ENCODE measurements at regions not wholly inside any gene's neighbourhood (a gene's known extent, or its start where the extent isn't known, plus 50 kb on each side); places are given as distances from the start of the nearest gene placed in this dataset.
A peak's percentile ranks its signal among the peaks of the same experiment; 100 is the strongest.
"Not testable (repeated sequence)": the region's sequence is repeated elsewhere in the genome, so short reads cannot be mapped to it uniquely, and the experiment has no call there.

DNA sequence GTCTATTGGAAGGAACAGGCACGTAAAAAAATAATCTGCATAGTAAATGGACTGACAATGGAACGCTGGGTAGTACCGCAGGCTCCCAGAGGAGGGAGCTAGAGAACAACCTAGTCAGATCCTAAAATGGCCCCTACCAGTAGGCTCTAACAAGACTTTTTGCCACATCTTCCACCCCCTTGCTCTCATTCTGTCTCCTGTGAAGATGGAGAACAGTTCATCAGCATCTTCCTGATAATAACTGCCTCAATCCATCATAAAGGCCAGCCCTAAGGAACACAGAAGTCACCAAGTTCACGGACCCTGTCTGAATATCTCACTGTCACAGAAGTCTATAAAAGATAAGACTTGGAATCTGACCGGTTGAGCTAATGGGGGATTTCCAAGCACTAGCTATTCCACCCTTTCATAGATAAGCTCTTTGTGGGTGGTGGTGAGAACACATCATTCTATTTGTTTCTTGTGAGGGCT lies 133.4 kb downstream of the SLC1A3 start:
- H3K27me3 ChIP-seq (ENCODE audit: control insufficient read depth, insufficient read depth, low read length) = peaks cover 15% of the 10 kb centered on the region
- H3K4me1 ChIP-seq (ENCODE audit: control insufficient read depth, insufficient read depth, low read length) = peaks cover 8% of the 10 kb centered on the region
- no peaks in the 10 kb centered on the region for H3K36me3 ChIP-seq (ENCODE audit: control insufficient read depth, insufficient read depth, low read length)
- H3K4me3 ChIP-seq (ENCODE audit: low read depth, low read length) = no peak overlapping the region
- no peak overlapping the region for H3K9ac ChIP-seq (ENCODE audit: low read depth, low read length)
- no peaks in the 10 kb centered on the region for H3K9me3 ChIP-seq (ENCODE audit: control insufficient read depth, insufficient read depth, low read length)

DNA sequence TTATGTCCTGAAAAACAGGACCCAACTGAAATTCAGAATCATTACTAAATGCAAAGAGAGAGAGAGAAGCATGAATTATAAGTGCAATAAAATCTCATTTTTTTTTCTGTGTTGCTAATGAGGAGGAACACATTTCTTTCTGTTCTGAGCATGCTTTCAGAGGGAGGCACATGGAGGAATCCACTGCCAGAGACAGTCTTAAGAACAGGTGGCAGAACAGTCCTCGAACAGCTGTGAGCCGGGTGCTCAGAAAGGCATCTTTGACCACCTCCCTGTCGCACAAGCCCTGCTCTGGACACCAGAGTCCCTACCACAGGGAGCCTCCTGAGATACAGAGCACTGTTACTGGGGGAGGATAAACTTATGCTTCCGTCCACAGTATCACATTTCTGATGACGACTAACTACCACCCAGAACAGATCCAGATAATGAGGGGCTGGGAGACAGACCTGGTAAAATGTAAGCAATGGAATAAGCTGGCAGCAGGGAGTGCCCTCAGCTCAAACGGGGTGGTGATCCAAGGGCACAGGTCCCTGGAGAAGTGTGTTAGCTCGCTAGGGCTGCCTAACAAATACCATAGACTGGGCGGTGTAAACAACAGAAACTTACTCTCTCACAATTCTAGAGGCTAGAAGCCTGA lies 134.0 kb downstream of the SLC1A3 start:
- peaks cover 15% of the 10 kb centered on the region for H3K27me3 ChIP-seq (ENCODE audit: control insufficient read depth, insufficient read depth, low read length)
- H3K36me3 ChIP-seq (ENCODE audit: control insufficient read depth, insufficient read depth, low read length) = no peaks in the 10 kb centered on the region
- H3K9ac ChIP-seq (ENCODE audit: low read depth, low read length) = no peak overlapping the region
- no peak overlapping the region for H3K4me3 ChIP-seq (ENCODE audit: low read depth, low read length)
- H3K9me3 ChIP-seq (ENCODE audit: control insufficient read depth, insufficient read depth, low read length) = no peaks in the 10 kb centered on the region
- H3K4me1 ChIP-seq (ENCODE audit: control insufficient read depth, insufficient read depth, low read length) = peaks cover 8% of the 10 kb centered on the region

DNA sequence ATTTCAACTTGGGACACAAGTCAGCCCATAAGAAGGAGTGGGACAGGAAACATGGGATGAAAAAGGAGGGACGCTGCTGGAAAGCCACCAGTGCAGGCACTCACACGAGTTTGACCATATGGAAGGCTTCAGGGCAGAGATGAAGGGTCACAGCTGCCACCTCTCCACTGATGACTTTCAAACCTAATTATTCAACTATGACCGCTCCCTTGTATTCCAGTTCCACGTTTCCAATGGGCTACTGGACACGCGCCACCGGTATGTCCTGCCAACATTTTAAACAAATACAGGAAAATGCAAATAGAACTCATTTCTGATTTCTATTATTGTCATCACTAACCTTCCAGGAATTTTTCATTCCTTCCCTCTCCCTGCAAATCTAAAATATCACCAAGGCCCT lies 134.7 kb downstream of the SLC1A3 start:
- no peaks in the 10 kb centered on the region for H3K9me3 ChIP-seq (ENCODE audit: control insufficient read depth, insufficient read depth, low read length)
- H3K9ac ChIP-seq (ENCODE audit: low read depth, low read length) = no peak overlapping the region
- peaks cover 11% of the 10 kb centered on the region for H3K4me1 ChIP-seq (ENCODE audit: control insufficient read depth, insufficient read depth, low read length)
- H3K27me3 ChIP-seq (ENCODE audit: control insufficient read depth, insufficient read depth, low read length) = peaks cover 19% of the 10 kb centered on the region
- H3K36me3 ChIP-seq (ENCODE audit: control insufficient read depth, insufficient read depth, low read length) = no peaks in the 10 kb centered on the region
- no peak overlapping the region for H3K4me3 ChIP-seq (ENCODE audit: low read depth, low read length)

DNA sequence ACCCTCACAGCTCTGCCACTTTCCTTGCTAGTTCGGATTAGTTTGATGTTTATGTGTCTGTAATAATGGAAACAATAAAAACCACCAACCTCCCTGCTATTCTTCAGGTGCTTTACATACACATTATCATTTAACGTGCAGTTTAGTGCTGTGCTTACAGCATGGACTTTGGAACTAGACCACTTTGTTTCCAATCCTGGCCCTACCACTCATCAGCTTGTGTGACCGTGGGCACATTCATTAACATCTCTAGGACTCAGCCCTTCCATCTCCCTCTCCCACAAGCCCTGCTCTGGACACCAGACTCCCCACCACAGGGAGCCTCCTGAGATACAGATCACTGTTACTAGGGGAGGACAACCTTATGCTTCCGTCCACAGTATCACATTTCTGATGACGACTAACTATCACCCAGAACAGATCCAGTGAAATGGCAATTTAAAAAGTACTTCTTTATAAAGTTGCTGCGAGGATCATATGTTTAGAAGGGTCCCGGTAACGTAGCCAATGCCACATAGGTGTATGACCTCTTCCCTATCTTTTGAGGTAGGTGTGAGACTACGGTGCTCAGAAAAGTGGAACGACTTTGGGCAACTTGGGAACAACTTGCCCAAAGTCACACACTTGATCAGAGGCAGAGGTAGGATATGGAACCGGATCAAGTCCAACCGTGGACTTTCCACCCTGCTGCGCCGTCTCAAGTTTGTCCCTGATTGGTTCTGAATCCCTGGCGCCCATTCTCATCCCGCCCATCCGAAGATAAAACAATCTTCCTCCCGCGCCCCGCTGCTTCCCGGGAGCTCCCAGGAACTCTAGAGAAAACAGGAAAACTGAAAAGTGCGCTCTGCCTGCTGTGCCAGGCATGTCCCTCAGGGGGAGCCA lies 132.4 kb upstream of the NIPBL start:
- H3K27me3 ChIP-seq (ENCODE audit: control insufficient read depth, insufficient read depth, low read length) = peaks cover 27% of the 10 kb centered on the region
- peak overlapping the region; percentile 77 for H3K4me3 ChIP-seq (ENCODE audit: low read depth, low read length)
- peaks cover 11% of the 10 kb centered on the region for H3K4me1 ChIP-seq (ENCODE audit: control insufficient read depth, insufficient read depth, low read length)
- H3K9ac ChIP-seq (ENCODE audit: low read depth, low read length) = peak overlapping the region; percentile 38
- no peaks in the 10 kb centered on the region for H3K36me3 ChIP-seq (ENCODE audit: control insufficient read depth, insufficient read depth, low read length)
- H3K9me3 ChIP-seq (ENCODE audit: control insufficient read depth, insufficient read depth, low read length) = no peaks in the 10 kb centered on the region

DNA sequence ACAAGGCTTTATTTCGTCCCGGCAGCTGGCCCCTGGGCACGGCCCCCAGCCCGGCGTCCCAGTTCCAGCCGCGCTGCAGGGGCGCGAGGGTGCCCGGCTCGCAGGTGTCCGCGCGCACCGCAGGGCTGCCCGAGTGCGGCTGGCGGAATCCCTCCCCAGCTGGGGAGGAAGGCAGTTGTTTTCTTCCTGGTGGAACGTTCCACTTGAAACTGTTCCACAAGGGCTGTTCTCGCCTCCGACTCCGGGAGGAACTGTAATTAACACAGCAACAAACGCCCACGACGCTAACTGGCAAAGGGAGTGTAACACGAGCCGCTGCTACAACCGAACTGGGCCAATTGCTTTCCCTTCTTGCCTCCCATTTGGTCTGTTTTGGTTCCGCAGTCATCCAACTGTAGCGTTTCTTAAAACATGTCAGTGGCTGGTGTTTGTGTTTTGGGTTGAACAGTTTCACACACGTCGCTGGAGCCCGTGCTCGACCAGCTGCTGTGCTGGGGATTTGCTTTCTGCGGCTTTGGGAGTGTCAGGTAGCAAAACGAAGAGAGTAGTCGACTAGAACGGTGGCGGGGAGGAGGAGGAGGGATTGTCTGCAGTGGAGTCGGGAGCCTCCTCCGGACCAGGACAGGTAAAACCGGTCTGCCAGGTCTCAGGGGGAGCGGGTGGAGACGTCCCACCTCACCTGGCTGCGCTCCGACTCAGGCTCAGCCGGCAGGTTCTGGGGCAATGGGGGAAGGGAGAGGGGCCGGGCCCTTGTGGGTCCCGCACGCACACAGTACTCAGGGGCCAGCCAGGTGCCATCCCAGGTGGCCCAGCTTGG lies 131.6 kb upstream of the NIPBL start:
- Histone ChIP-seq H3K9me3 (ENCODE audit: control insufficient read depth, insufficient read depth, low read length) (no peaks in the 10 kb centered on the region), H3K9ac (ENCODE audit: low read depth, low read length) (peak overlapping the region; percentile 77), H3K4me1 (ENCODE audit: control insufficient read depth, insufficient read depth, low read length) (peaks cover 11% of the 10 kb centered on the region), H3K4me3 (ENCODE audit: low read depth, low read length) (peak overlapping the region; percentile 77), H3K36me3 (ENCODE audit: control insufficient read depth, insufficient read depth, low read length) (no peaks in the 10 kb centered on the region), H3K27me3 (ENCODE audit: control insufficient read depth, insufficient read depth, low read length) (peaks cover 29% of the 10 kb centered on the region)

DNA sequence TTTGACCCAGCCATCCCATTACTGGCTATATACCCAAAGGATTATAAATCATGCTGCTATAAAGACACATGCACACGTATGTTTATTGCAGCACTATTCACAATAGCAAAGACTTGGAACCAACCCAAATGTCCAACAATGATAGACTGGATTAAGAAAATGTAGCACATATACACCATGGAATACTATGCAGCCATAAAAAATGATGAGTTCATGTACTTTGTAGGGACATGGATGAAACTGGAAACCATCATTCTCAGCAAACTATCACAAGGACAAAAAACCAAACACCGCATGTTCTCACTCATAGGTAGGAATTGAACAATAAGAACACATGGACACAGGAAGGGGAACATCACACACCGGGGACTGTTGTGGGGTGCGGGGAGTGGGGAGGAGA lies 128.8 kb upstream of the NIPBL start:
- H3K9me3 ChIP-seq (ENCODE audit: control insufficient read depth, insufficient read depth, low read length); H3K4me3 ChIP-seq (ENCODE audit: low read depth, low read length); H3K9ac ChIP-seq (ENCODE audit: low read depth, low read length); H3K36me3 ChIP-seq (ENCODE audit: control insufficient read depth, insufficient read depth, low read length): not testable (repeated sequence)
- H3K4me1 ChIP-seq (ENCODE audit: control insufficient read depth, insufficient read depth, low read length) = peaks cover 11% of the 10 kb centered on the region
- H3K27me3 ChIP-seq (ENCODE audit: control insufficient read depth, insufficient read depth, low read length) = peaks cover 29% of the 10 kb centered on the region

DNA sequence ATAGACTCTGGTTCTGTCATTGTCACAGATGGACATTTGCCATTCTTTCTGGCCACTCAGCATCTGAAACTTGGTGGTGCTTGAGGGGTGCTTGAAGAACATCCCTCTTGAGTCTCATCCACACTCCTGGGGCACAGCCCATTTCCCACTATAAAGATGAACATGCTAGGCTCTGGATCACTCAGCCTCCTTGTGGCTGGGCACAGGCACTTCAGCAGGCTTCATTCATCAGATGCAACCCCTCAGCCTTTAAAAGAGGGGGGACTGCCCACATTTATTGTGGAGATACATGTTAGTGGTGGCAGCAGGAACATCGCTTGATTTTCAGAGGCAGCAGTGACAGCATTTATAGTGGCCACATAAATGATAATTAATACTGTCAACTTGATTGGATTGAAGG lies 124.7 kb upstream of the NIPBL start:
- H3K27me3 ChIP-seq (ENCODE audit: control insufficient read depth, insufficient read depth, low read length) = peaks cover 5% of the 10 kb centered on the region
- H3K4me1 ChIP-seq (ENCODE audit: control insufficient read depth, insufficient read depth, low read length) = no peaks in the 10 kb centered on the region
- H3K36me3 ChIP-seq (ENCODE audit: control insufficient read depth, insufficient read depth, low read length) = no peaks in the 10 kb centered on the region
- no peaks in the 10 kb centered on the region for H3K9me3 ChIP-seq (ENCODE audit: control insufficient read depth, insufficient read depth, low read length)
- H3K9ac ChIP-seq (ENCODE audit: low read depth, low read length) = no peak overlapping the region
- H3K4me3 ChIP-seq (ENCODE audit: low read depth, low read length) = no peak overlapping the region

DNA sequence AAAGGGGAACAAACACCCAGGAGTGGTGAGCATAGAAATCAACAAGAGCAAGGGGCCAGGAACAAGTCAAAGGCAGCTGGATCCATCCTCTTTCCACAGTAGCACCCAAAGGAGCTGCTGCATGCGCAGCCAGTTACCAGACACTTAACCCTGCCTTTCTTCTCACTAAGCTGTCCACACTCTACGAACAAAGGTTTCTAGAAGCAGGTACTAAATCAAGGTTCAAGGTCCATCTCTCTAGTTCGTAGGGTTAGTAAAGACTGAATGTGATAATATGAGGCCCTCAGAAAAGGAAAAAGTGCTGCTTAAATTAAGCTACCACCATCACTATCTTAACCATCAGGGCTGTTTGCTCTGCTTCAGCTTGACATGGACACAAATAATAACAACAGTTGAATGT lies 121.2 kb upstream of the NIPBL start:
- H3K9me3 ChIP-seq (ENCODE audit: control insufficient read depth, insufficient read depth, low read length) = no peaks in the 10 kb centered on the region
- no peak overlapping the region for H3K4me3 ChIP-seq (ENCODE audit: low read depth, low read length)
- no peak overlapping the region for H3K9ac ChIP-seq (ENCODE audit: low read depth, low read length)
- no peaks in the 10 kb centered on the region for H3K4me1 ChIP-seq (ENCODE audit: control insufficient read depth, insufficient read depth, low read length)
- no peaks in the 10 kb centered on the region for H3K36me3 ChIP-seq (ENCODE audit: control insufficient read depth, insufficient read depth, low read length)
- no peaks in the 10 kb centered on the region for H3K27me3 ChIP-seq (ENCODE audit: control insufficient read depth, insufficient read depth, low read length)

DNA sequence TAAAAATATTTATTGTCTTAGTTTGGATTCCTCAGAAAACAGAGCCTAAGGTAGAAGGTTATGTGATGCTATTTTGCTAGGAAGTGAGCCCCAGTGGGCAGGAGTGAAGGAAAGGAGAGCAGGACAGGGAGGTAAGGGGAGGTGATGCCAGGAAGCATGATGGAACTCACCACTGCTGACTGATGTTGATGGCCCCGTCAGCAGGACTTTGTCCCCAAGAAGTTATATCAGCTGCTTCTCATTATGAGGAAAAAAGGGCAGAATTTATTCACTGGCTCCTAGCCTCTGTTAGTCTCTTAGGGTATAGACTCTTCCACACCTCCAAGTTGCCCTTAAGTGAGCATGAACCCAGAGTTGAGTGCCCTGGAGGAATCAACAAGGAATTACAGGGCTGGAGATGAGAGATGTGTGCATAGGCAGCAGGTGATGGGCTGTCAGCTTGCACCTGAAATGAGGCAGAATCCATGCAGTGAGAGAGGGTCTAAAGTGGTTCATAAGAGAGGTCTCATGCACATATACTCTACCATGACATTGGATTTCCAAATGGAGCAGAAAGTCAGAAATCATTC lies 120.6 kb upstream of the NIPBL start:
- H3K9ac ChIP-seq (ENCODE audit: low read depth, low read length) = no peak overlapping the region
- no peak overlapping the region for H3K4me3 ChIP-seq (ENCODE audit: low read depth, low read length)
- H3K36me3 ChIP-seq (ENCODE audit: control insufficient read depth, insufficient read depth, low read length) = no peaks in the 10 kb centered on the region
- H3K4me1 ChIP-seq (ENCODE audit: control insufficient read depth, insufficient read depth, low read length) = no peaks in the 10 kb centered on the region
- H3K27me3 ChIP-seq (ENCODE audit: control insufficient read depth, insufficient read depth, low read length) = no peaks in the 10 kb centered on the region
- H3K9me3 ChIP-seq (ENCODE audit: control insufficient read depth, insufficient read depth, low read length) = no peaks in the 10 kb centered on the region

DNA sequence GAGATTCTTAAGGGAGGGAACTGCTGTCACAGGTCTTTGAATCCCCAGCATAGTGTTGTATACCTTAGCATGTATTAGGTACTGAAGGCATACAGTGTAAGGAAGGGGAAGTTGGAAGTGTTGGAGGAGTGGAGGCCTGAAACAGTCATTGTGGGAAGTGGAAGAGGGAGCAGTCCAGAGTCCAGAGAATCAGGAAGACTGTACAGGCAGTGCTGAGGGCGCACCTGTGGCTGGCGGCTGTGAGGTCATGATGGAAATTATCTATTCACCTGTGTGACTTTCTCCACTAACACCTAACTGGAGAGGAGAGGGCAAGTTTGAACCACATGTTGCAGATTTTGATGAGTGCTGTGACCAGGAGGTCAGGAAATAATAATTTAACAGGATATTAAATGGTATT lies 119.7 kb upstream of the NIPBL start:
- Histone ChIP-seq H3K27me3 (ENCODE audit: control insufficient read depth, insufficient read depth, low read length) (no peaks in the 10 kb centered on the region), H3K36me3 (ENCODE audit: control insufficient read depth, insufficient read depth, low read length) (no peaks in the 10 kb centered on the region), H3K9ac (ENCODE audit: low read depth, low read length) (no peak overlapping the region), H3K4me3 (ENCODE audit: low read depth, low read length) (no peak overlapping the region), H3K4me1 (ENCODE audit: control insufficient read depth, insufficient read depth, low read length) (no peaks in the 10 kb centered on the region), H3K9me3 (ENCODE audit: control insufficient read depth, insufficient read depth, low read length) (no peaks in the 10 kb centered on the region)

DNA sequence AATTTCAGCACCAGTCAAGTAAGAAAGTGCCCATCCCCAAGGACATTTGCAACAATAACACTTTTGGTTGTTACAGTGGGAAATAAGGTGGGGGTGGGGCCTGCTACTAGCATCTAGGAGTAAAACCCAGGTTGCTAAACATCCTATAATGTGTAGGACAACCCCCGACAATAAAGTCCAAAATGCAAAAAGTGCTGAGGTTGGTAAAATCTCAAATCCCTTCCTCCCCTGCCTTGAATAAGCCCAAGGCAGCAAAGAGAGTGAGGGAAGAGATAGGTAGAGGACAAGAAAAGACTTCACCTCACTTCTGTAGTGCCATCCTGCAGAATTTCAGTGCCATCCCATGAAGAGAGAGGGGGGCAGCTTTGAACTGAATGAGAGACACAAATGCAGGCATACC lies 117.5 kb upstream of the NIPBL start:
- Histone ChIP-seq H3K27me3 (ENCODE audit: control insufficient read depth, insufficient read depth, low read length) (no peaks in the 10 kb centered on the region), H3K4me3 (ENCODE audit: low read depth, low read length) (no peak overlapping the region), H3K9me3 (ENCODE audit: control insufficient read depth, insufficient read depth, low read length) (no peaks in the 10 kb centered on the region), H3K4me1 (ENCODE audit: control insufficient read depth, insufficient read depth, low read length) (no peaks in the 10 kb centered on the region), H3K9ac (ENCODE audit: low read depth, low read length) (no peak overlapping the region), H3K36me3 (ENCODE audit: control insufficient read depth, insufficient read depth, low read length) (no peaks in the 10 kb centered on the region)

All from iPS-15b (cell line).